Right lobe of liver (tissue), 6 donors: ENCODE measurements at regions not wholly inside any gene's neighbourhood (a gene's known extent, or its start where the extent isn't known, plus 50 kb on each side); places are given as distances from the start of the nearest gene placed in this dataset.

Source experiments
- ATAC-seq, 4 donors: fragments of 200-7000 bp; cut with Tn5 transposase; one replicate each; pipeline ENCODE4 v1.9.1; 2020; ENCODE audit warnings: mild to moderate bottlenecking in 4 of 4, moderate library complexity in 4 of 4
- DNase-seq, 3 donors: peaks; one replicate each; pipeline ENCODE4 v3.0.0-alpha.2; 2020
- H3K27ac ChIP-seq, 3 donors: fragments of 200-600 bp; one replicate each; pipeline ENCODE4 v1.8.0; 2022
- H3K27me3 ChIP-seq, 2 donors: fragments of 200-600 bp; one replicate each; pipeline ENCODE4 v1.8.0; 2022
- H3K36me3 ChIP-seq, 4 donors: fragments of 200-600 bp; sonication (generic) in 1 of 4; one replicate each; pipeline versions ENCODE4 v1.5.1 to v1.8.0; 2017 to 2022; ENCODE audit warnings: control low read depth in 1 of 4
- H3K4me1 ChIP-seq, 4 donors: fragments of 200-600 bp; sonication (generic) in 1 of 4; one replicate each; pipeline versions ENCODE4 v1.5.1 to v1.8.0; 2017 to 2022; ENCODE audit warnings: control low read depth in 1 of 4
- H3K4me3 ChIP-seq, 3 donors: fragments of 200-600 bp; one replicate each; pipeline ENCODE4 v1.8.0; 2022
- H3K9me3 ChIP-seq, 4 donors: fragments of 200-600 bp; sonication (generic) in 1 of 4; one replicate each; pipeline versions ENCODE4 v1.5.1 to v1.8.0; 2017 to 2022; ENCODE audit warnings: control low read depth in 1 of 4
- POLR2A ChIP-seq: fragments of 450-650 bp; IDR thresholded peaks from one replicate; pipeline ENCODE4 v1.6.1; 2017; ENCODE audit warnings: antibody characterized with exemption, mild to moderate bottlenecking
- WGBS: methylation state at CpG from one replicate; pipeline ENCODE4 v1.1.6; 2018; ENCODE audit warnings: low coverage, low lambda C conversion rate; ENCODE audit not compliant: insufficient coverage; ENCODE audit errors: missing lambda C conversion rate; 5-methylcytosine and 5-hydroxymethylcytosine counted together
- intact Hi-C, 2 donors: fragments of 100-400 bp; cut with DNase I; formaldehyde crosslinking; loops; one replicate each; pipeline versions ENCODE4 v1.11.2 to v1.14.1; 2022
- TF ChIP-seq, protein P1 (sequence below), 4 donors: fragments of 200-600 bp in 3 of 4; fragments of 450-650 bp in 1 of 4; IDR thresholded peaks; one replicate each; pipeline versions ENCODE4 v1.5.1 to v1.8.0; 2016 to 2022; ENCODE audit warnings: antibody characterized with exemption in 4 of 4, mild to moderate bottlenecking in 2 of 4
- donor health status: DM: no; HTN: yes; CAD: no.
- donor health status: DM: no; HTN: no; CAD: no.
- donor health status: DM: no; HTN: no; CAD: no.
- donor health status: DM: no; HTN: yes; CAD: no.
- donor health status: DM: no; HTN: yes; CAD: no.

DNA sequence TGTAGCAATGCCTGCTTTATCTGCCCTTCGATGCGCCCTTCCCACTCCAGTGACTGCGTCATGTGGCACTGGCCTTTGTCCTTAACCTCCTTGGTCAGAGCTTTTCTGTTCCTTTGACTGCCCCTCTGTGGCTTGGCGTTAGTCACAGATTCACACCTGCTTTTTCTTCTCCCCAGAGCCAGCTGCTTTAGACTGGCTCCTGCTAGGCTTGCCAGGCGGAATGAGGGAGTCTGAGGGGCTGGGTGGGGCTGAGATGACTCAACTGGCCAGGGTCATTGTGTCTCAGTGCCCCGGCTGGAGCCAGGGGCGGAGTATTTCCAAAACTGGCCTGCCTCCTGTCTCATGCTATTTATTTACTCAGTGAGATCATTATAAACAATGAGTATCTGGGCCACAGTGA is 194.1 kb downstream of the EMX2 start:
- Histone ChIP-seq H3K27me3 (peaks cover 0 to 5% of the 10 kb centered on the region in 2 donors), H3K9me3 (no peaks in the 10 kb centered on the region)
- DNase-seq: no peak

GRCh38 chr10:117740088-117740487 is 197.5 kb downstream of the EMX2 start:
- intact Hi-C loops: no loop called here
- TF ChIP-seq, protein P1, sequence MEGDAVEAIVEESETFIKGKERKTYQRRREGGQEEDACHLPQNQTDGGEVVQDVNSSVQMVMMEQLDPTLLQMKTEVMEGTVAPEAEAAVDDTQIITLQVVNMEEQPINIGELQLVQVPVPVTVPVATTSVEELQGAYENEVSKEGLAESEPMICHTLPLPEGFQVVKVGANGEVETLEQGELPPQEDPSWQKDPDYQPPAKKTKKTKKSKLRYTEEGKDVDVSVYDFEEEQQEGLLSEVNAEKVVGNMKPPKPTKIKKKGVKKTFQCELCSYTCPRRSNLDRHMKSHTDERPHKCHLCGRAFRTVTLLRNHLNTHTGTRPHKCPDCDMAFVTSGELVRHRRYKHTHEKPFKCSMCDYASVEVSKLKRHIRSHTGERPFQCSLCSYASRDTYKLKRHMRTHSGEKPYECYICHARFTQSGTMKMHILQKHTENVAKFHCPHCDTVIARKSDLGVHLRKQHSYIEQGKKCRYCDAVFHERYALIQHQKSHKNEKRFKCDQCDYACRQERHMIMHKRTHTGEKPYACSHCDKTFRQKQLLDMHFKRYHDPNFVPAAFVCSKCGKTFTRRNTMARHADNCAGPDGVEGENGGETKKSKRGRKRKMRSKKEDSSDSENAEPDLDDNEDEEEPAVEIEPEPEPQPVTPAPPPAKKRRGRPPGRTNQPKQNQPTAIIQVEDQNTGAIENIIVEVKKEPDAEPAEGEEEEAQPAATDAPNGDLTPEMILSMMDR (IDR thresholded peaks at IDR 0.05): no peak
- no peak for TF ChIP-seq POLR2A
- Histone ChIP-seq H3K4me1 (no peaks in the 10 kb centered on the region), H3K9me3 (no peaks in the 10 kb centered on the region), H3K27ac (no peak overlapping the region), H3K27me3 (no peaks in the 10 kb centered on the region), H3K4me3 (no peak overlapping the region), H3K36me3 (no peaks in the 10 kb centered on the region)
- DNase-seq (no peak), ATAC-seq (no peak)
- WGBS: 83% methylated on average over 1 of the region's 1 CpG

More for the DNA sequence above, 194.1 kb downstream of the EMX2 start:
- 38% methylated on average over 7 of the region's 7 CpGs for WGBS
- H3K36me3 ChIP-seq: no peaks in the 10 kb centered on the region
- ATAC-seq: peak in 1 of 4 donors; percentile 70
- no peaks in the 10 kb centered on the region for H3K4me1 ChIP-seq
- intact Hi-C loops: no loop called here
- H3K4me3 ChIP-seq: no peak overlapping the region
- no peak overlapping the region for H3K27ac ChIP-seq
- TF ChIP-seq POLR2A: no peak
- TF ChIP-seq, protein P1 (IDR thresholded peaks at IDR 0.05): no peak

- Histone ChIP-seq H3K4me1 (no peaks in the 10 kb centered on the region), H3K4me3 (no peak overlapping the region), H3K9me3 (no peaks in the 10 kb centered on the region), H3K27ac (no peak overlapping the region), H3K36me3 (no peaks in the 10 kb centered on the region), H3K27me3 (no peaks in the 10 kb centered on the region)
- no peak for DNase-seq
- TF ChIP-seq, protein P1 (IDR thresholded peaks at IDR 0.05): no peak
- TF ChIP-seq POLR2A: no peak
- no peak for ATAC-seq
- intact Hi-C loops: no loop called here
- 55% methylated on average over 5 of the region's 6 CpGs for WGBS
These were observed 198.2 kb downstream of the EMX2 start for GRCh38 chr10:117740691-117741222.

DNA sequence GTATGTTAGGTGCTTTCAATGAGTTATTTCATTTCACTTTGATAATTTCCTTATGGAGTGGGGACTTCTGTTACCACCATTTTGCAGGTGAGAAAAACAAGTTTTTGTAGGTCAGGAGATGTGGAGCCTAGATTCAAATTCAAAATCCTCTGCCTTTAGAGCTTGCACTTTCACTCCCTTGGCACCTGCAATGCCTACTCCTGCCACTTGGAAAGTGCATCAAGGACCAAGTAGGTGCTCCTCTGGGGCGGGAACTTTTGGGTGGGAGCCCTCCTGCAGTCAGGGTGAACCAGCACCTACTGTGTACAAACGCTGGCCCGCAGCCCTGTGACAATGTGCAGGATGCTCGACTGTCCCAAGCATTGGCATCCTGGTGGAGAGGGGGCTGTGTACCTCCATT is 199.0 kb downstream of the EMX2 start:
- intact Hi-C loops: no loop called here
- 50% methylated on average over 2 of the region's 4 CpGs for WGBS
- Histone ChIP-seq H3K27ac (no peak overlapping the region), H3K27me3 (no peaks in the 10 kb centered on the region), H3K4me3 (no peak overlapping the region), H3K36me3 (no peaks in the 10 kb centered on the region), H3K9me3 (no peaks in the 10 kb centered on the region), H3K4me1 (no peaks in the 10 kb centered on the region)
- no peak for TF ChIP-seq POLR2A
- TF ChIP-seq, protein P1 (IDR thresholded peaks at IDR 0.05): peak in 1 of 4 donors; percentile 6
- ATAC-seq: no peak
- DNase-seq: no peak

- H3K27ac ChIP-seq: no peak overlapping the region
- no peak for TF ChIP-seq POLR2A
- TF ChIP-seq, protein P1 (IDR thresholded peaks at IDR 0.05): no peak
- no peaks in the 10 kb centered on the region for H3K9me3 ChIP-seq
- ATAC-seq: no peak
- H3K4me3 ChIP-seq: no peak overlapping the region
- DNase-seq: no peak
- WGBS: 53% methylated on average over 6 of the region's 7 CpGs
- intact Hi-C loops: no loop called here
- H3K27me3 ChIP-seq: no peaks in the 10 kb centered on the region
- H3K4me1 ChIP-seq: no peaks in the 10 kb centered on the region
- no peaks in the 10 kb centered on the region for H3K36me3 ChIP-seq
These were observed 201.0 kb downstream of the EMX2 start for GRCh38 chr10:117743509-117743908.
